Upper lobe of left lung (tissue), 4 donors: ENCODE measurements at regions not wholly inside any gene's neighbourhood (a gene's known extent, or its start where the extent isn't known, plus 50 kb on each side); places are given as distances from the start of the nearest gene placed in this dataset.

Experiments
- CTCF ChIP-seq, 6 experiments: fragments of 450-650 bp in 4 of 6; fragments of 200-600 bp in 2 of 6; sonication (generic) in 2 of 6; IDR thresholded peaks; one replicate each; pipeline ENCODE4 v1.5.1; 2016 to 2019; ENCODE audit warnings: antibody characterized with exemption in 6 of 6
- POLR2A ChIP-seq, 4 donors: fragments of 450-650 bp; IDR thresholded peaks; one replicate each; pipeline ENCODE4 v1.5.1; 2016 to 2017; ENCODE audit warnings: antibody characterized with exemption in 4 of 4, mild to moderate bottlenecking in 2 of 4

DNA sequence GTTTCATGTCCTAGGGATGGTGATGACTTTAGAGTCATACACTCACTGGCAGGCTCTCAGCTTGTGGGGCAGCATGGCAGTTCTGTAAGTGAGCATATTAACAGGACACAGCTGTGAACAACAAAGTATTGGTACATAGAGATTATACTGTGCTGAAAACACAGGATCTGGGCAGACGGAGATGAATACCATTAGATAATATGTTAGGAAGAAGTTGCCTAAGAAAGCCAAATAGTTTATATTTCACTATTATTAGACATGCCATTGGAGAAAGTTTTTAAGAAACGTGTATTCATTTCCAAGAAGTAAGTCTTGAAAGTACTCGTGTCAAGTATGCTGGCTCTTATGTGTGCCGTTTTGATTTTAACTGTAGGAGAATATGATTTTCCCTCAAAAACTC, 274.5 kb downstream of the INHBA start:
- TF ChIP-seq CTCF (IDR thresholded peaks at IDR 0.05) = no peak
- TF ChIP-seq POLR2A (IDR thresholded peaks at IDR 0.05) = no peak
